ENCODE measurements at regions not wholly inside any gene's neighbourhood (a gene's known extent, or its start where the extent isn't known, plus 50 kb on each side); places are given as distances from the start of the nearest gene placed in this dataset.

DNA sequence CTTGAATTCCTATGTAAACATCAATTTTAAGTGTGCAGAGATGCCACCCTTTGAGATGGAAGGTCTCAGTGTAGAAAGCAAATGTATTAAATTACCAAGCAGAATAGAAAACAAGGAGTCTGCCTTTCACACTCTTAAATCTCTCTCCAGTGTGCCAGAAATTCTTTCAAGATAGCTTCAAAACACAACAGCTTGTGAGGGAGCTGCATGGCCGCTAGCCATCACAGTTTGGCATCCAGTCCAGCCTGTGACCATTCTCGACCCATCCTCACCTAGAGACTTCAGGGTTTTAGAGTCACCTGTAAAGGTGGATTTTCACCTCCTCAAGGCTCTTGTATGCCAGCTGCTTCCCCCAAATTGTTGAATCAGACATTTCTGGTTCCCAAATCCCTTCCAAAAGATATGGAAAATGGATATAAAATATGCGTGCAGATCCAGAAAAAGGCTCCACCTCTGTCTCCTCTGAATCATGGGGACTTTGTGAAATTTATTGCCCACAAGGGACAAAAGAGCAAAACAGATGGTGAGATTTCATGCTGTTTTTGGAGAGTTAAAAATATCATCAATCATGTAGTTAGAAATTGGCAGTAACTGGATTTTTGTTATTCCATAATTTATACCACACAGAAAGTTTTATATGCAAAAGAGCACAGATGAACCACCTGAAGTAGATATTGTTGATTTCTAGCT is 114.2 kb upstream of the THRB start:
- Histone ChIP-seq H4K20me1 (replicated peaks; ENCODE audit: control insufficient read depth, extremely low read depth, insufficient read depth, low read length) (no peaks in the 10 kb centered on the region), H3K4me1 (ENCODE audit: control insufficient read depth, extremely low read depth, insufficient read depth, low read length) (no peaks in the 10 kb centered on the region), H3K9ac (replicated peaks; ENCODE audit: extremely low read depth, insufficient read depth, low read length) (no peak overlapping the region), H3K4me3 (replicated peaks in 1 of 3; ENCODE audit: insufficient read depth in 1 of 3, low read depth in 1 of 3, low read length in 3 of 3) (no peak overlapping the region), H3K9me1 (replicated peaks; ENCODE audit: control insufficient read depth, extremely low read depth, insufficient read depth, low read length) (no peaks in the 10 kb centered on the region), H3K4me2 (ENCODE audit: insufficient read depth, low read length) (no peak overlapping the region), H3K27ac (ENCODE audit: insufficient read depth, low read depth, low read length) (no peak overlapping the region), H3K27me3 (ENCODE audit: control insufficient read depth in 2 of 2, insufficient read depth in 2 of 2, low read length in 2 of 2) (no peaks in the 10 kb centered on the region), H3K36me3 (ENCODE audit: control insufficient read depth in 2 of 2, extremely low read depth in 1 of 2, insufficient read depth in 2 of 2, low read length in 2 of 2) (no peaks in the 10 kb centered on the region), H2AFZ (ENCODE audit: low read depth, low read length) (no peak overlapping the region), H3K9me3 (replicated peaks; ENCODE audit: control insufficient read depth, insufficient read depth, low read length) (no peaks in the 10 kb centered on the region), H3K79me2 (ENCODE audit: control insufficient read depth, insufficient read depth, low read length) (no peaks in the 10 kb centered on the region)
- no TSS peak for BruUV-seq (replicated peaks)
- POLR2A ChIA-PET = no interaction called here
- FAIRE-seq = no peak
- DNase-seq (ENCODE audit: low read depth, low spot score) = no peak
- intact Hi-C loops (cut with micrococcal nuclease) (no loop called here), dilution Hi-C loops (cut with MboI; ENCODE audit: extremely low pct_ligation_motif_present, low sequenced_read_pairs) (no loop called here)
- CTCF ChIA-PET = interaction anchor here (0.7 to 1.5 kb wide), 3 partner anchors 10 to 26 kb away, joined by 3 to 4 read pairs (median 3); no protein-coding TSS in a partner anchor
- TF ChIP-seq POLR2AphosphoS5 (IDR thresholded peaks at IDR 0.05; ENCODE audit: insufficient read depth, low read depth, low read length) = no peak
- no peak for TF ChIP-seq EZH2 (IDR thresholded peaks at IDR 0.05; ENCODE audit: borderline replicate concordance, low read depth, low read length, severe bottlenecking)
- TF ChIP-seq, protein P1, sequence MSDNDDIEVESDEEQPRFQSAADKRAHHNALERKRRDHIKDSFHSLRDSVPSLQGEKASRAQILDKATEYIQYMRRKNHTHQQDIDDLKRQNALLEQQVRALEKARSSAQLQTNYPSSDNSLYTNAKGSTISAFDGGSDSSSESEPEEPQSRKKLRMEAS (IDR thresholded peaks at IDR 0.05; ENCODE audit: insufficient read depth, insufficient read length) = no peak
- TF ChIP-seq, protein P2, sequence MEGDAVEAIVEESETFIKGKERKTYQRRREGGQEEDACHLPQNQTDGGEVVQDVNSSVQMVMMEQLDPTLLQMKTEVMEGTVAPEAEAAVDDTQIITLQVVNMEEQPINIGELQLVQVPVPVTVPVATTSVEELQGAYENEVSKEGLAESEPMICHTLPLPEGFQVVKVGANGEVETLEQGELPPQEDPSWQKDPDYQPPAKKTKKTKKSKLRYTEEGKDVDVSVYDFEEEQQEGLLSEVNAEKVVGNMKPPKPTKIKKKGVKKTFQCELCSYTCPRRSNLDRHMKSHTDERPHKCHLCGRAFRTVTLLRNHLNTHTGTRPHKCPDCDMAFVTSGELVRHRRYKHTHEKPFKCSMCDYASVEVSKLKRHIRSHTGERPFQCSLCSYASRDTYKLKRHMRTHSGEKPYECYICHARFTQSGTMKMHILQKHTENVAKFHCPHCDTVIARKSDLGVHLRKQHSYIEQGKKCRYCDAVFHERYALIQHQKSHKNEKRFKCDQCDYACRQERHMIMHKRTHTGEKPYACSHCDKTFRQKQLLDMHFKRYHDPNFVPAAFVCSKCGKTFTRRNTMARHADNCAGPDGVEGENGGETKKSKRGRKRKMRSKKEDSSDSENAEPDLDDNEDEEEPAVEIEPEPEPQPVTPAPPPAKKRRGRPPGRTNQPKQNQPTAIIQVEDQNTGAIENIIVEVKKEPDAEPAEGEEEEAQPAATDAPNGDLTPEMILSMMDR (IDR thresholded peaks at IDR 0.05; ENCODE audit: extremely low read depth in 1 of 2, insufficient read depth in 1 of 2, low read depth in 1 of 2, low read length in 2 of 2) = no peak
- no peak for TF ChIP-seq MYC (IDR thresholded peaks at IDR 0.05; ENCODE audit: low read depth, low read length)
- no peak for TF ChIP-seq GATA2 (IDR thresholded peaks at IDR 0.05; ENCODE audit: insufficient read depth, insufficient read length, low read depth, low read length)

Measured in endothelial cell of umbilical vein (primary cell).